ENCODE measurements at regions not wholly inside any gene's neighbourhood (a gene's known extent, or its start where the extent isn't known, plus 50 kb on each side); places are given as distances from the start of the nearest gene placed in this dataset.

DNA sequence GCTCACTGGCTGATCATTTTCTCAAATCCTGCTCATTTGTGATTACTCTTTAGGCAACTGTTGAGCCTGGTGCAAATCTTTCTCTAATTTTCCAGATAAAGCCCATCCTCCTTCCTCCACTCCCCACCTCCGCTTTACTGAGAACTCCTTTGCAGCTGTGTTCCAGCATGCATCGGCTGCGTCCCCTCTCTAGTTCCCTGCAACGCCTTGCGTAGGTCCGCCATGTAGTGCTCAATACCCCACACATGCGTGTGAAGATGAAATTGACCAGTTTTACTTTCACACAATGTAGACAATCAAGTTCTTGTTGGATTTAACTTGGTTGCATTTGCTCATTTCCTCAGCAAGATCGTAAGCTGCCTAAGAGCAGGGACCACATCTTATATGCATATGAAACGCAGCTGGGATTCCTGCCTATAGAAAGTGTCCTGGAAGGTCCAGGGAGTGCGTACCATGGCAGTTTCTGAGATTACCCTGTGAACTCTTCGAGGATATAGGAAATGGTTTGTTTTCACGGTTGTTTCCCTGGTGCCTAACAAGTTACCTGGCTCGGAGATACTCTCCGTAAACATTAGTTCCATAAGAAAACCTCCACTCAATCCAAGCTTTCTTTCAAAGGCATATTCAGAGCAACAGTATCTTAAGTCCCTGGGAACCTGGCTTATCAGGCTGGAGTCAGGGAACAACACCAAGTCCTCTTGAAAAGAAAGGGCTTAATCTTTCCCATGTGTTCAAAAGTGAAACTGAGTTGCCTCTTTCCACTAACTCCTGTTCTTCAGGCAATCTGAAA is 766.4 kb upstream of the ID2 start:
- DNase-seq (ENCODE audit: low read depth, low spot score) (no peak), ATAC-seq (no peak)
- TF ChIP-seq TCF7L2 (IDR thresholded peaks at IDR 0.05; ENCODE audit: borderline replicate concordance, extremely low read depth, insufficient read depth, insufficient read length) (no peak), ZFX (IDR thresholded peaks at IDR 0.05) (no peak), SP1 (IDR thresholded peaks at IDR 0.05; ENCODE audit: low read depth) (no peak), CBX3 (IDR thresholded peaks at IDR 0.05; ENCODE audit: low read depth) (no peak), EZH2phosphoT487 (IDR thresholded peaks at IDR 0.05; ENCODE audit: borderline replicate concordance) (no peak), CEBPB (IDR thresholded peaks at IDR 0.05; ENCODE audit: low read depth) (no peak), JUND (IDR thresholded peaks at IDR 0.05) (no peak), SIN3A (IDR thresholded peaks at IDR 0.05; ENCODE audit: low read depth) (no peak), YY1 (IDR thresholded peaks at IDR 0.05; ENCODE audit: extremely low read depth, insufficient replicate concordance, low read depth, low read length) (no peak), EZH2 (IDR thresholded peaks at IDR 0.05) (no peak), RAD21 (IDR thresholded peaks at IDR 0.05; ENCODE audit: low read depth) (no peak), SRF (IDR thresholded peaks at IDR 0.05; ENCODE audit: low read depth) (no peak), POLR2AphosphoS5 (IDR thresholded peaks at IDR 0.05; ENCODE audit: low read depth, low read length) (no peak), EGR1 (IDR thresholded peaks at IDR 0.05; ENCODE audit: low read depth) (no peak), FOSL1 (IDR thresholded peaks at IDR 0.05; ENCODE audit: low read depth) (no peak)
- TF ChIP-seq, protein P1, sequence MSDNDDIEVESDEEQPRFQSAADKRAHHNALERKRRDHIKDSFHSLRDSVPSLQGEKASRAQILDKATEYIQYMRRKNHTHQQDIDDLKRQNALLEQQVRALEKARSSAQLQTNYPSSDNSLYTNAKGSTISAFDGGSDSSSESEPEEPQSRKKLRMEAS (IDR thresholded peaks at IDR 0.05), result no peak
- TF ChIP-seq, protein P2, sequence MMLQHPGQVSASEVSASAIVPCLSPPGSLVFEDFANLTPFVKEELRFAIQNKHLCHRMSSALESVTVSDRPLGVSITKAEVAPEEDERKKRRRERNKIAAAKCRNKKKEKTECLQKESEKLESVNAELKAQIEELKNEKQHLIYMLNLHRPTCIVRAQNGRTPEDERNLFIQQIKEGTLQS (IDR thresholded peaks at IDR 0.05), result no peak
- TF ChIP-seq, protein P3, sequence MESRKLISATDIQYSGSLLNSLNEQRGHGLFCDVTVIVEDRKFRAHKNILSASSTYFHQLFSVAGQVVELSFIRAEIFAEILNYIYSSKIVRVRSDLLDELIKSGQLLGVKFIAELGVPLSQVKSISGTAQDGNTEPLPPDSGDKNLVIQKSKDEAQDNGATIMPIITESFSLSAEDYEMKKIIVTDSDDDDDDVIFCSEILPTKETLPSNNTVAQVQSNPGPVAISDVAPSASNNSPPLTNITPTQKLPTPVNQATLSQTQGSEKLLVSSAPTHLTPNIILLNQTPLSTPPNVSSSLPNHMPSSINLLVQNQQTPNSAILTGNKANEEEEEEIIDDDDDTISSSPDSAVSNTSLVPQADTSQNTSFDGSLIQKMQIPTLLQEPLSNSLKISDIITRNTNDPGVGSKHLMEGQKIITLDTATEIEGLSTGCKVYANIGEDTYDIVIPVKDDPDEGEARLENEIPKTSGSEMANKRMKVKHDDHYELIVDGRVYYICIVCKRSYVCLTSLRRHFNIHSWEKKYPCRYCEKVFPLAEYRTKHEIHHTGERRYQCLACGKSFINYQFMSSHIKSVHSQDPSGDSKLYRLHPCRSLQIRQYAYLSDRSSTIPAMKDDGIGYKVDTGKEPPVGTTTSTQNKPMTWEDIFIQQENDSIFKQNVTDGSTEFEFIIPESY (IDR thresholded peaks at IDR 0.05; ENCODE audit: extremely low read depth, insufficient replicate concordance, low read length), result no peak
- TF ChIP-seq, protein P4, sequence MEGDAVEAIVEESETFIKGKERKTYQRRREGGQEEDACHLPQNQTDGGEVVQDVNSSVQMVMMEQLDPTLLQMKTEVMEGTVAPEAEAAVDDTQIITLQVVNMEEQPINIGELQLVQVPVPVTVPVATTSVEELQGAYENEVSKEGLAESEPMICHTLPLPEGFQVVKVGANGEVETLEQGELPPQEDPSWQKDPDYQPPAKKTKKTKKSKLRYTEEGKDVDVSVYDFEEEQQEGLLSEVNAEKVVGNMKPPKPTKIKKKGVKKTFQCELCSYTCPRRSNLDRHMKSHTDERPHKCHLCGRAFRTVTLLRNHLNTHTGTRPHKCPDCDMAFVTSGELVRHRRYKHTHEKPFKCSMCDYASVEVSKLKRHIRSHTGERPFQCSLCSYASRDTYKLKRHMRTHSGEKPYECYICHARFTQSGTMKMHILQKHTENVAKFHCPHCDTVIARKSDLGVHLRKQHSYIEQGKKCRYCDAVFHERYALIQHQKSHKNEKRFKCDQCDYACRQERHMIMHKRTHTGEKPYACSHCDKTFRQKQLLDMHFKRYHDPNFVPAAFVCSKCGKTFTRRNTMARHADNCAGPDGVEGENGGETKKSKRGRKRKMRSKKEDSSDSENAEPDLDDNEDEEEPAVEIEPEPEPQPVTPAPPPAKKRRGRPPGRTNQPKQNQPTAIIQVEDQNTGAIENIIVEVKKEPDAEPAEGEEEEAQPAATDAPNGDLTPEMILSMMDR (IDR thresholded peaks at IDR 0.05 in 2 of 3, conservative IDR thresholded peaks at IDR 0.05 in 1 of 3; ENCODE audit: borderline replicate concordance in 1 of 3, insufficient read depth in 1 of 3, low read depth in 2 of 3, low read length in 2 of 3), result no peak
- TF ChIP-seq, protein P5, sequence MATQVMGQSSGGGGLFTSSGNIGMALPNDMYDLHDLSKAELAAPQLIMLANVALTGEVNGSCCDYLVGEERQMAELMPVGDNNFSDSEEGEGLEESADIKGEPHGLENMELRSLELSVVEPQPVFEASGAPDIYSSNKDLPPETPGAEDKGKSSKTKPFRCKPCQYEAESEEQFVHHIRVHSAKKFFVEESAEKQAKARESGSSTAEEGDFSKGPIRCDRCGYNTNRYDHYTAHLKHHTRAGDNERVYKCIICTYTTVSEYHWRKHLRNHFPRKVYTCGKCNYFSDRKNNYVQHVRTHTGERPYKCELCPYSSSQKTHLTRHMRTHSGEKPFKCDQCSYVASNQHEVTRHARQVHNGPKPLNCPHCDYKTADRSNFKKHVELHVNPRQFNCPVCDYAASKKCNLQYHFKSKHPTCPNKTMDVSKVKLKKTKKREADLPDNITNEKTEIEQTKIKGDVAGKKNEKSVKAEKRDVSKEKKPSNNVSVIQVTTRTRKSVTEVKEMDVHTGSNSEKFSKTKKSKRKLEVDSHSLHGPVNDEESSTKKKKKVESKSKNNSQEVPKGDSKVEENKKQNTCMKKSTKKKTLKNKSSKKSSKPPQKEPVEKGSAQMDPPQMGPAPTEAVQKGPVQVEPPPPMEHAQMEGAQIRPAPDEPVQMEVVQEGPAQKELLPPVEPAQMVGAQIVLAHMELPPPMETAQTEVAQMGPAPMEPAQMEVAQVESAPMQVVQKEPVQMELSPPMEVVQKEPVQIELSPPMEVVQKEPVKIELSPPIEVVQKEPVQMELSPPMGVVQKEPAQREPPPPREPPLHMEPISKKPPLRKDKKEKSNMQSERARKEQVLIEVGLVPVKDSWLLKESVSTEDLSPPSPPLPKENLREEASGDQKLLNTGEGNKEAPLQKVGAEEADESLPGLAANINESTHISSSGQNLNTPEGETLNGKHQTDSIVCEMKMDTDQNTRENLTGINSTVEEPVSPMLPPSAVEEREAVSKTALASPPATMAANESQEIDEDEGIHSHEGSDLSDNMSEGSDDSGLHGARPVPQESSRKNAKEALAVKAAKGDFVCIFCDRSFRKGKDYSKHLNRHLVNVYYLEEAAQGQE (IDR thresholded peaks at IDR 0.05; ENCODE audit: low read depth), result no peak
- Histone ChIP-seq H3K4me2 (ENCODE audit: low read length) (no peak overlapping the region), H3K9me3 (ENCODE audit: control insufficient read depth in 1 of 2, insufficient read depth in 1 of 2, low read depth in 1 of 2, low read length in 2 of 2) (no peaks in the 10 kb centered on the region), H4K20me1 (ENCODE audit: insufficient read depth) (no peaks in the 10 kb centered on the region), H3K79me2 (ENCODE audit: insufficient read depth, low read length) (no peaks in the 10 kb centered on the region), H2AFZ (ENCODE audit: low read depth, low read length, poor library complexity, severe bottlenecking) (no peak overlapping the region), H3K27ac (ENCODE audit: low read depth, low read length) (no peak overlapping the region), H3K36me3 (ENCODE audit: control insufficient read depth in 1 of 2, insufficient read depth in 2 of 2, low read length in 2 of 2) (no peaks in the 10 kb centered on the region), H3K4me3 (replicated peaks in 1 of 2; ENCODE audit: low read depth in 1 of 2, low read length in 2 of 2) (no peak overlapping the region), H3K27me3 (ENCODE audit: insufficient read depth, low read length) (peaks cover 4% of the 10 kb centered on the region; the same call in 1 of the 2 replicates), H3K9me2 (ENCODE audit: insufficient read depth) (no peaks in the 10 kb centered on the region), H3K9ac (ENCODE audit: low read length) (no peak overlapping the region), H3K4me1 (ENCODE audit: control insufficient read depth in 1 of 2, insufficient read depth in 2 of 2, low read length in 2 of 2) (no peaks in the 10 kb centered on the region)
- ChIA-PET CTCF (no interaction called here), POLR2A (no interaction called here), RAD21 (ENCODE audit: low non-redundant PET in 1 of 2, low total read pairs in 2 of 2, uncharacterized antibody in 2 of 2, unreplicated experiment in 2 of 2) (no interaction called here)
- intact Hi-C loops (cut with micrococcal nuclease), result no loop called here
- BruUV-seq (replicated peaks), result no TSS peak
